HG03432 (cell line): ENCODE measurements at regions not wholly inside any gene's neighbourhood (a gene's known extent, or its start where the extent isn't known, plus 50 kb on each side); places are given as distances from the start of the nearest gene placed in this dataset.

ENCODE experiments used
- ATAC-seq: cut with Tn5 transposase; IDR thresholded peaks from one replicate; pipeline ENCODE4 v1.9.1; 2021; ENCODE audit warnings: mild to moderate bottlenecking, moderate library complexity; ENCODE audit not compliant: unreplicated experiment

GRCh38 chr10:2143213-2143835, 406.0 kb upstream of the ADARB2 start:
- no peak for ATAC-seq

DNA sequence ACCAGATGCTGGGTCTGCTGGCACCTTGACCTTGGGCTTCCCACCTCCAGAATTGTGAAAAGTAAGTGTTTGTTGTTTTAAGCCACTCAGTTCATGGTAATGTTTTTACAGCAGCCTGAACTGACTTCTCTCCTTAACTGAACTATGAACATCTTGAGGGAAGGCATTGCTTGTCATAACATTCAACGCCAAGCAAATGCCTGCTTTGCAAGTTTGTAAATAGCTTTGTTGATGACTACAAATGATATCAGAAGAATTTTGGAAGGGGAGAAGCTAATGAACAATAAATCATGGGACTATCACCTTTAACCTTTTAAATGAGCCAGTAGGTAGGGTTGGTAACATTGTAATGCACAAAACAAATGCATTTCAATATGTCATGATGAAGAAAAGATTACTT, 402.4 kb upstream of the ADARB2 start:
- no peak for ATAC-seq

DNA sequence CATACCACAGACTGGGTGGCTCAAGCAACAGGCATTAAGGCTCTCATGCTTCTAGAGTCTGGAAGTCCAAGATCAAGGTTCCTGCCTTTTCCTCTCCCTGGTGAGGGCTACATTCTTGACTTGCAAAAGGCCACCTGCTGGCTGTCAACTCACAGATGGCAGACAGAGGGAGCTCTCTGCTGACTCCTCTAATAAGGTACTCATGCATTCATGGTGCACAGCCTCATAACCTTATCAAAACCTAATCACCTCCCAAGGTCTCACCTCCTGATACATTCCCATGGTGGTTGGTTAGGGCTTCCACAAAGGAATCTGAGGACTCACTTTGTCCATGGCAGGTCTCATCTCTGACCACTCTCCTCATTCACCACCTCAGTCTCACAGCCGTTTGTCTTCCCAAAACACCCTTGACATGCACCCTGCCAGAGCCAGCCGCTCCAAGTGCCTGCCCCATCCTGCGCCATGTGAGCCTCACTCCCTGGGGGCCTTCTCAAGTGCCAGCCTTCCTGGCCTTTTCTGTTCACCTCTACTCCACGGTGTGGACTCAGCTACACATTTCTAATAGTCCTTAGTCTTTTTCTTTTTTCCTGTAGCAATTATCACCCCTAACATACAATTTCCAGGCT, 400.3 kb upstream of the ADARB2 start:
- ATAC-seq = no peak

GRCh38 chr10:2130705-2131305, 393.5 kb upstream of the ADARB2 start:
- ATAC-seq = no peak

DNA sequence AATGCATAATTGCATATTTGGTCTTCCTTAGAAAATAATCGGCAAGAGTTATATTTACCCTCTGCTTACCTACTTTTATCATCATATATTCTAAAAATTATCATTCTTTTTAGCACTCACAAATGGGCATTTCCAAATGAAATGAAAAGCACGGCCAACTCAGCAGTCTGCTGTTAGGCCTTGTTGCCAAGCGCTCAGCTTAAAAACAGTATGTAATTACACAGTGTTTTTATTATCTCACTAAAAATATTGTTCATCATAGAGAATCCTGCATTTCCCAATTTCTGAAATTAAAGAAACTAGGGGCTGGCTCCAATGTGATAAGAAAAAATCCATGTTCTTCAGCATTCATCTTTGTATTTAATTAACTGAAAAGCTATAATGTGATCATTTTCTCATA, 391.7 kb upstream of the ADARB2 start:
- no peak for ATAC-seq

DNA sequence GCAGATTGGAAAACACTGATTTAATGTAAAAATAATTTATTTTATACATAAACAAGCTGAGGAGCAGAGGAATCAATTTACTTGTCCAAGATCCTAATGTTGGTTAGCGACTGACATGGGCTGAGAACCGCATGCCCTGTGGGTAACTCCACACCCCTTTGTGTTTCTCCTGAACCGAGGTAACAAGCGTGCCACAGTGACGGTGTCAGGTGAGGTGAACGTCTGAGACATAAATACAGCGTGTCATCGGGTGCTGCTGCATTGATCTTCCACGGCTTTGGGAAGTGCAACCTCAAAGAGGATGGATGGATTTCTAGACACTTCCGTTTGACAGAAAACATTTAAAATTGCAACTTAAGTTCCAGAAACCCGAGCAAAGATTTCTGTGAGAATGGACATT, 386.8 kb upstream of the ADARB2 start:
- ATAC-seq = no peak

GRCh38 chr10:2122431-2123124, 385.3 kb upstream of the ADARB2 start:
- ATAC-seq = no peak

GRCh38 chr10:2121929-2122328, 384.6 kb upstream of the ADARB2 start:
- ATAC-seq = no peak

- no peak for ATAC-seq
These were observed 384.0 kb upstream of the ADARB2 start for GRCh38 chr10:2121315-2121714.

DNA sequence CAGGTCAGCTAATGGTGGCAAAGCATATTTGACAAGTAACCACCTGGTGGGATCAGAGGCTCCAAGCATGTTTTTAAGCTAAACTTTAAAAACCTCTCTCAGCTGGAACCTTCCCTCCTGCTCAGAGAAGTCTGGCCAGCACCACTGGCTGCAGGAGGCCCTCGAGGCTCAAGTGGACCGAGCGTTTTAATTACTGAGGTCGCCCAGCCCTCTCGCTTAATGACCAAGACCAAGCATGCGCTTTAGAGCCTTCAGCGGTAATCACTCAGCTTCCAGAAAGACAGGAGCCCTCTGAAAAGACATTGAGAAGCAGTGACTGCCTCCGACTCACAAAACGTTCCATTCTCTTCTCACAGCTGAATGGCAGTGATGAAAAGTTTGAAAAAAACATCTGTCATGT, 383.4 kb upstream of the ADARB2 start:
- no peak for ATAC-seq

DNA sequence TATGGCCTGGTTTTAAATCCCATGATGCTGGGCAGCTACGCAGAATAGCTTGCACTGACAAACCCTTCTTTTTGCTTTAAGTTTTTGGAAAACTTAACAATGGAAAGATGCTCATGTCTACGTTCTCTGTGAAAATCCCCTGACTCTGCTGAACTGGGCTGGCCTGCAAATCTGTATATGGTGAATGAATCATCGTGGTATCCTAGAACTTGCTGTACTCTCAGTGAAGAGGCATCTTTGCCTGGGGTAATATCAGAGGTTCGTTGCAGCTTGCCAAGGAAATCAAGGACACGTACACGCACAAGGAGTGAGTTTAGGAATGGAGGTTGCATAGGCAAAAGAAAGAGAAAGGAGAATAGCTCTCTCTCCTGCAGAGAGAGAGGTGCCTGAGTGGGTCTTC, 382.0 kb upstream of the ADARB2 start:
- no peak for ATAC-seq

DNA sequence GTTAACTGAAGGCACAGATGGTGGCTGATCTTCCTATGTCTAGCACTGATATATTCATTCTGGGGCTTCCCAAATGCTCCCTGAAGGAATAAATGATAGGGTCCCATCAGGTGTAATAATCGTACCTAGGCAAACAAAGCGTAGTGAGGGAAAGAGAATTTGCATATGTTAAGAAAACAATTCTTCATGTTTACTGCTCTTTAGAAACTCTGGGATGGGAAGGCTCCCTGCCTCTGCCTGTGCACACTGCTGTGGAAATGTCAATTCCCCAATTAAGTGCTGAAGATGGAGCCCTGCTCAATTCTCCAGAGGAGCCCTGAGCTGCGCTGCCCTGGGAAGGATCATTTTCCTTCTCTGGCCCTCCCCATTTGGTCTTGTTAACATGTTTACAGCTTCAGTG, 380.9 kb upstream of the ADARB2 start:
- ATAC-seq = no peak

- no peak for ATAC-seq
These were observed 380.3 kb upstream of the ADARB2 start for GRCh38 chr10:2117641-2118040.

GRCh38 chr10:2111965-2112364, 374.6 kb upstream of the ADARB2 start:
- no peak for ATAC-seq

- ATAC-seq = no peak
These were observed 371.2 kb upstream of the ADARB2 start for GRCh38 chr10:2108496-2108895.

GRCh38 chr10:2106641-2107040, 369.3 kb upstream of the ADARB2 start:
- ATAC-seq = no peak

- ATAC-seq = no peak
These were observed 362.0 kb upstream of the ADARB2 start for GRCh38 chr10:2099321-2099720.

DNA sequence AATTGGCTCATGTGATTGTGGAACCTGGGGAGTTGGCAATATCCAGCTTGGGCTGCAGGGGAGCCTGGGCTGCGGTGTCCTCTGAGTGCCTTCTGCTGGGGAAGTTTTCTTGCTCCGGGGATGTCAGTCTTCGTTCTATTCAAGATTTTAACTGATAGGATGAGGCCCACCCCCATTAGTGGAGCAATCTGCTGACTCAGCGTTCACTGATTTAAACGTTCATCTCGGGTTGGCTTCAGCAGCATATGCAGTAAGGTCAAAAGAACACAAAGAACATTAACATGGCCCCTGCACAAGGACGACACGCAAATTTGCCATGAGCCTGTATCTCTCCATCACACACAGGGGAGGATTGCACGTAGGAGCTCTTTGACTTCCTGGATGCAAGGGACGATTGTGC, 360.6 kb upstream of the ADARB2 start:
- ATAC-seq = no peak

- ATAC-seq = no peak
These were observed 356.8 kb upstream of the ADARB2 start for GRCh38 chr10:2094171-2094570.

DNA sequence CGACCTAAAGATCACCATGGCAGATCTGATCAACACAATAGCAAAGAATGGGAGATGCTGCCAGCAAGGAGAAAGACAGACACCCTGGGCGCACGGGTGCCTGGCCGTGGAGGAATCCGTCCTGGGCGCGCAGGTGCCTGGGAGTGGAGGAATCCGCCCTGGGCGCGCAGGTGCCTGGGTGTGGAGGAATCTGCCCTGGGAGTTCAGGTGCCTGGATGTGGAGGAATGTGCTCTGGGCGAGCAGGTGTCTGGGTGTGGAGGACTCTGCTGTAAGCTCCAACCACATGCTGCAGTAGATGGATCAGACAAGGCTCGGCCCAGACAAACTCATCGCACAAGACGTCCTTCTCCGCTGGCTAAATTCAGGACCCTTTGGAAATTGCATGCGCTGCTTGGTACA, 346.3 kb upstream of the ADARB2 start:
- no peak for ATAC-seq

- peak; percentile 51 for ATAC-seq
These were observed 344.2 kb upstream of the ADARB2 start for GRCh38 chr10:2081501-2081900.

DNA sequence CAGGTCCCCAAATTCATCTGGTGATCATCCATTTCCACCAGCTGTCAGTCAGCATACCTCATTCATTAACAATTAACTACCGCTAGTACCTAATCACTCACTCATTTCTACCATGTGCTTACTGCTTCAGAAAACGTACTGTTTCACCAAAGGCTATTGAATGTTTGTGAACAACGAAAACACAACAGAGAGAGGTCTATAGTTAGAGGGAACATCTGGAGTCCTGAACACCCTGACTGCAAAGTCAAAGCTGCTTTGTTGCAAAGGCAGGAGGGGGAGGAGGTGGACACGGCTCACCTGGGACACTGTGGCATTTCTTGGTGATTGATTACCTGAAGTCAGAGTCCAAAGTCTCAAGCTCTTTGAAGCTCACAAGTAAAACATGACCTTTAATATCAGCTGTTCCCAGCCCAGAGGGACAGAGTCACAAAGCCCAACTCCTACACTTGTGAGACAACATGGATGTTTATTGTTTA, 342.3 kb upstream of the ADARB2 start:
- peak; percentile 57 for ATAC-seq
